Heart left ventricle (tissue), 13 donors: ENCODE measurements at regions not wholly inside any gene's neighbourhood (a gene's known extent, or its start where the extent isn't known, plus 50 kb on each side); places are given as distances from the start of the nearest gene placed in this dataset.

ENCODE experiments used
- POLR2A ChIP-seq, 2 donors: fragments of 450-650 bp; IDR thresholded peaks; one replicate each; pipeline ENCODE4 v1.6.1; 2017; ENCODE audit warnings: antibody characterized with exemption in 2 of 2, mild to moderate bottlenecking in 2 of 2, moderate library complexity in 2 of 2
- TF ChIP-seq, protein P1 (sequence below), 12 donors: fragments of 200-600 bp; sonication (generic) in 4 of 12; IDR thresholded peaks; one replicate each; pipeline versions ENCODE4 v1.5.0 to v1.8.0; 2018 to 2022; ENCODE audit warnings: antibody characterized with exemption in 12 of 12, mild to moderate bottlenecking in 5 of 12
- donor health status: ischemic (EF 13 %, LVEDD 7.1; RV severe dilation, severe dysfunction).
- donor health status: DM: no; HTN: yes; CAD: no.
- donor health status: DM: no; HTN: no; CAD: no.
- donor health status: ischemic (EF 25% LVEDD 6.9; RV normal size, moderate dysfunction).
- donor health status: ischemic (EF 25% LVEDD 5.7; RV mildly dilated, moderate dysfunction).
- donor health status: ischemic (EF 35%, LVEDD 5.7; RV mildly dilated, moderate dysfunction).
- donor health status: nonischemic (EF 11% LVEDD 7.7; RV severe dilation, severe dysfunction).
- donor health status: DM: yes; HTN: yes; CAD: no.
- donor health status: PGD.
- donor health status: ischemic (EF 29% LVEDD 5.4; RV normal size, mild dysfunction).
- donor health status: nonischemic (EF 23%, LVEDD 6.1; RV moderate dilation, normal function).

DNA sequence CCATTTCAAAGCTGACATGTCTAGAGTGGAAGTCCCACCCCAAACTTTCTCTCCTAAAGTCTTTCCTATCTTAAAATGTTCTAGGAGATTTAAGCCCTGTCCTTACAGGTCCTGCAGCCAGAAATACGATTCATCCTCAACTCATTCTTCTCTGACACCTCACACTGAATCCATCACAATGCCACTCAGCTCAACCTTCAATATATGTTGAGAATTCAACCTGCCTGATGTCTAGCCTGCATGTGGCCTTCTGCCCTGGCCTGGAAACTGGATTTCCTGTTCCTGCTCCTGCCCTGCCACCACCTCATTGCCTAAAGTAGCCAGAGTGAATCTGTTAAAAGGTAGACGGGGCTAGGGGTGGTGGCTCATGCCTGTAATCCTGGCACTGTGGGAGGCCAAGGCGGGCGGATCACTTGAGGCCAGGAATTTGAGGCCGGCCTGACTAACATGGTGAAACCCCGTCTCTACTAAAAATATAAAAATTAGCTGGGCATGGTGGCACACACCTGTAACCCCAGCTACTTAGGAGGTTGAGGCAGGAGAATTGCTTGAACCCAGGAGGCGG, 345.9 kb downstream of the CDH26 start:
- TF ChIP-seq, protein P1, sequence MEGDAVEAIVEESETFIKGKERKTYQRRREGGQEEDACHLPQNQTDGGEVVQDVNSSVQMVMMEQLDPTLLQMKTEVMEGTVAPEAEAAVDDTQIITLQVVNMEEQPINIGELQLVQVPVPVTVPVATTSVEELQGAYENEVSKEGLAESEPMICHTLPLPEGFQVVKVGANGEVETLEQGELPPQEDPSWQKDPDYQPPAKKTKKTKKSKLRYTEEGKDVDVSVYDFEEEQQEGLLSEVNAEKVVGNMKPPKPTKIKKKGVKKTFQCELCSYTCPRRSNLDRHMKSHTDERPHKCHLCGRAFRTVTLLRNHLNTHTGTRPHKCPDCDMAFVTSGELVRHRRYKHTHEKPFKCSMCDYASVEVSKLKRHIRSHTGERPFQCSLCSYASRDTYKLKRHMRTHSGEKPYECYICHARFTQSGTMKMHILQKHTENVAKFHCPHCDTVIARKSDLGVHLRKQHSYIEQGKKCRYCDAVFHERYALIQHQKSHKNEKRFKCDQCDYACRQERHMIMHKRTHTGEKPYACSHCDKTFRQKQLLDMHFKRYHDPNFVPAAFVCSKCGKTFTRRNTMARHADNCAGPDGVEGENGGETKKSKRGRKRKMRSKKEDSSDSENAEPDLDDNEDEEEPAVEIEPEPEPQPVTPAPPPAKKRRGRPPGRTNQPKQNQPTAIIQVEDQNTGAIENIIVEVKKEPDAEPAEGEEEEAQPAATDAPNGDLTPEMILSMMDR (IDR thresholded peaks at IDR 0.05), result no peak
- TF ChIP-seq POLR2A (IDR thresholded peaks at IDR 0.05), result no peak
